ENCODE measurements at regions not wholly inside any gene's neighbourhood (a gene's known extent, or its start where the extent isn't known, plus 50 kb on each side); places are given as distances from the start of the nearest gene placed in this dataset.

DNA sequence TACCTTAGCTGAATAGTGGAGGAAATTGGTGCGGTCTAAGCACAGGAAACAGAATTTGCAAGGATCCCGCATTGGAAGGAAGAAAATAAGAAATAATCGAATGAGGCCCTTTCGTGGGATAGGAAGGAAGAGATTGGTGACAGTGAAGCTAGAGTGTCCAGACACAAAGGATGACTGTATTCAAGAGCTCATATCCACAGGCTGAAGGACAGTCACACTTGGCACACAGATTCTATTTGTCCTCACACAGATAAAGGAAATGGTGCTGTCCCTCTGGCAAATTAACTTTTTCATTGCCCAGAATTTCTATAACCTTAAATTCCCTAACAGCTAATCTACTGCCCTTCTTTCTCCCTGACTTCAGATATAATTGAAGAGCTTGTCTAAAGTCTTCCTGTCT, 2188.9 kb upstream of the TENM3 start:
- no peak overlapping the region for H3K4me3 ChIP-seq (ENCODE audit: low read depth, low read length)
- DNase-seq (ENCODE audit: low read depth): no peak

DNA sequence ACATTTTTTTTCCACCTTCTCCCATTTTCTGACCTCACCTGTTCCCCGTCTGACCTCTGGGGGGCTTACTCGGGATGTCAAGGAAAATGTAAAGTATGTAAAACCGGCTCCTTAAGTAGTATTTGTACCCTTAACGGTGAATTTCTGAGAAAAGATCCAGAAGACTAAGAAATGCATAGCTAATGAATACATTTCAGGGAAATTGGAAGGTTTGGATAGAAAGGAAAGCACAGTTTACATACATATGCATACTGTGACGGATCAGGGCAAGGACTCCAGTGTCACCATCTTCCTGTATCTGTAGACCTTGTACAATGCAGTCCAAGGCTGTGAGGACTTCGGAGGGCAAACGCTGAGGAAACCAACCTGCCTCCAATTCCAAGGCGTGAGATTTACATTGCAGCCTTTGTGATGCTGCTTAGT, 2185.9 kb upstream of the TENM3 start:
- DNase-seq (ENCODE audit: low read depth): no peak
- no peak overlapping the region for H3K4me3 ChIP-seq (ENCODE audit: low read depth, low read length)

DNA sequence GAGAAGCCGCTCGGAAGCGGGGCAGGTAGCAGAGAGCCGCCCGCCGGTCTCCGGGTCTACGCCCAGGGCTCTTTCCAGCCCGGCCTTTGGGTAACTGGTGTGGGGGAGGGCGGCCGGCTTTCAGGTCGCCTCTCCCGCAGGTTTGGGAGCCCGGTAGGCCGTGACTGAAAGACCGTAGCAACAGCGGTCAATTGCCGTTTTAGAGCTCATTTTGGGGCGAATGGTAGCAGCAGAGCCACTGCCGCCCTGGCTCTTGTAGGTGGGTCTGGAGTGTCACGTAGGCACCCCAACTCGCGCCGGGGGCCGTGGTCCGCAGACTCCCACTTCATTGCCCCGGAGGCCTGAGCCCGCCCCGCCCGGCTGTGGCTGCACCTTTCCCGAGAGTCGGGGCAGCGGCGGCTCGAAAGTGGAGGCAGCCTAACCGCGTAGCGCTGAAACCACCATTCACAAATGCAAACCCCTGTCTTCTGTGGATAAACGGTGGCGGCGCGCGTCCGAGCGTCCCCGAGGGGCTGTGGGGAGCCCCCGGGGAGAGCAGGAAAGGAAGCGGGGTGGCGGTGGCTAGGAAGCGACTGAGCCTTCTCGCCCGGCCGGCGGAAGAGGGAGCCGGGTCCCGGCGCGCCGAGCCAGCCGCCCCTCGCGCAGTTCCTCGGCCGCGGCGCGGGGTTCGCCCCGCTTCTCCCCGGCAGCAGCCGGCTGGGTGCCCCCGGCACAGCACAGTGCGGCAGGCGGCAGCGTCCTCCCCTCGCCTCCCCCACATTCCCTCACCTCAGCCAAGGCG, 2185.1 kb upstream of the TENM3 start:
- H3K4me3 ChIP-seq (ENCODE audit: low read depth, low read length): peak overlapping the region; percentile 56

GRCh38 chr4:180058691-180059215, 2184.4 kb upstream of the TENM3 start:
- DNase-seq (ENCODE audit: low read depth): no peak
- peak overlapping the region; percentile 56 for H3K4me3 ChIP-seq (ENCODE audit: low read depth, low read length)

More for the DNA sequence above, 2185.1 kb upstream of the TENM3 start:
- no peak for DNase-seq (ENCODE audit: low read depth)

GRCh38 chr4:180059216-180059881, 2183.9 kb upstream of the TENM3 start:
- no peak for DNase-seq (ENCODE audit: low read depth)

DNA sequence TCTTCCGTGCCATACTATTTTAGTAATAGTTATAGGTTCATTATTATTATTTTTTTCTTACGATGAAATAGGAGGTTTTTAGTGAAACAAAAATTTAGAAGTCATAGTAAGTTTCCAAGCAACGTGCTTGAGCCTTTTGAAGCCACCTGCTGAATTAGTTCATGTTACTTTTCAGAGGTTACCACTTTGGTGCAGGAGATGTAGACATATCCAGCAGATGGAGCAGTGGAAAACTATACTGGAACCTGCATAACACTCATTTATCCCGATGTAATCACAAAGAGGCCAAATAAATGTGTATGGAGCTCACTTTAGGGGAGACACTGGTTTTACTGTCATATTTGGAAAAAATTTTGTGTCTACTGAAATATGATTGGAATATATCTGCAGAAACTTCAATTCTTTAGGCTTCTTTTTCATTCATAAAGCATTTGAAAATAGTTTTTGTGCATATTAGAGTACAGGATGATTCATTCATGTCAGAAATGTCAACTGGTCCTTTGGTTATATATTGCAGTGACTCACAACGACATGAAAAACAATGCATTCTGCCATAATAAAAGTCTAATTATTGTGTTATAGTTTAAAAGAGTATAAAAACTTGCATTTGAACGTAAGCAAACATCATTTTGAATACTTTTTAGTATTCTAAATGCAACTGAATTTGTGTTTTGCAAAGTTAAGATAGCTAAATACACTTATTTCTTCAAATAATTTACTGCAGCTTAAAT, 2182.9 kb upstream of the TENM3 start:
- no peak overlapping the region for H3K4me3 ChIP-seq (ENCODE audit: low read depth, low read length)
- no peak for DNase-seq (ENCODE audit: low read depth)

More at GRCh38 chr4:180059216-180059881, 2183.9 kb upstream of the TENM3 start:
- peak overlapping the region; percentile 56 for H3K4me3 ChIP-seq (ENCODE audit: low read depth, low read length)

DNA sequence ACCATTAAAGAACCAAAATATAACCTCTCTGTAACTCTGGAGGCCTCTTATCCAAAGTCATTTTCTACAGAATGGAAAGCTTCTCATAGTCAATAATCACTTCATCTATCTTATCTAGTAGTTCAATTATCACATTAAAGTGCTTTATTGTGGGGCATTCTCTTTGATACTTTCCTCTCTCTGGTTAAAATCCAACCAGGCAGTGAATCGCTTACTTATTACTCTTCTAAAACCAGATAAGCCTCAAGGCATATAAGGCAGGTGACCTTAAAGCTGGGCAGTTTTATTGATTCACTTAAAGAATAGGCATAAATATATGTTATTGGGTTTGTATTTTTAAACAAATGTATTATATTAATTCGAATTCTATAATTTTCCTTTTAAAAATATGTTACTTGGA, 2162.1 kb upstream of the TENM3 start:
- H3K4me3 ChIP-seq (ENCODE audit: low read depth, low read length): no peak overlapping the region
- no peak for DNase-seq (ENCODE audit: low read depth)

- no peak overlapping the region for H3K4me3 ChIP-seq (ENCODE audit: low read depth, low read length)
Measured at GRCh38 chr4:180084561-180084960, 2158.6 kb upstream of the TENM3 start.

GRCh38 chr4:180086480-180087190, 2156.6 kb upstream of the TENM3 start:
- no peak for DNase-seq (ENCODE audit: low read depth)
- H3K4me3 ChIP-seq (ENCODE audit: low read depth, low read length): no peak overlapping the region

More at GRCh38 chr4:180084561-180084960, 2158.6 kb upstream of the TENM3 start:
- no peak for DNase-seq (ENCODE audit: low read depth)

- DNase-seq (ENCODE audit: low read depth): no peak
- H3K4me3 ChIP-seq (ENCODE audit: low read depth, low read length): no peak overlapping the region
Measured at GRCh38 chr4:180098586-180098985, 2144.6 kb upstream of the TENM3 start.

- no peak for DNase-seq (ENCODE audit: low read depth)
- no peak overlapping the region for H3K4me3 ChIP-seq (ENCODE audit: low read depth, low read length)
Measured at GRCh38 chr4:180099957-180100356, 2143.2 kb upstream of the TENM3 start.

GRCh38 chr4:180100433-180101344, 2142.5 kb upstream of the TENM3 start:
- no peak overlapping the region for H3K4me3 ChIP-seq (ENCODE audit: low read depth, low read length)
- no peak for DNase-seq (ENCODE audit: low read depth)

GRCh38 chr4:180101348-180102083, 2141.7 kb upstream of the TENM3 start:
- DNase-seq (ENCODE audit: low read depth): no peak
- H3K4me3 ChIP-seq (ENCODE audit: low read depth, low read length): no peak overlapping the region

GRCh38 chr4:180103794-180104193, 2139.4 kb upstream of the TENM3 start:
- no peak for DNase-seq (ENCODE audit: low read depth)
- H3K4me3 ChIP-seq (ENCODE audit: low read depth, low read length): no peak overlapping the region

GRCh38 chr4:180105362-180105761, 2137.8 kb upstream of the TENM3 start:
- DNase-seq (ENCODE audit: low read depth): no peak
- no peak overlapping the region for H3K4me3 ChIP-seq (ENCODE audit: low read depth, low read length)

GRCh38 chr4:180106122-180106521, 2137.1 kb upstream of the TENM3 start:
- DNase-seq (ENCODE audit: low read depth): no peak
- no peak overlapping the region for H3K4me3 ChIP-seq (ENCODE audit: low read depth, low read length)

GRCh38 chr4:180106997-180107396, 2136.2 kb upstream of the TENM3 start:
- H3K4me3 ChIP-seq (ENCODE audit: low read depth, low read length): no peak overlapping the region
- no peak for DNase-seq (ENCODE audit: low read depth)

DNA sequence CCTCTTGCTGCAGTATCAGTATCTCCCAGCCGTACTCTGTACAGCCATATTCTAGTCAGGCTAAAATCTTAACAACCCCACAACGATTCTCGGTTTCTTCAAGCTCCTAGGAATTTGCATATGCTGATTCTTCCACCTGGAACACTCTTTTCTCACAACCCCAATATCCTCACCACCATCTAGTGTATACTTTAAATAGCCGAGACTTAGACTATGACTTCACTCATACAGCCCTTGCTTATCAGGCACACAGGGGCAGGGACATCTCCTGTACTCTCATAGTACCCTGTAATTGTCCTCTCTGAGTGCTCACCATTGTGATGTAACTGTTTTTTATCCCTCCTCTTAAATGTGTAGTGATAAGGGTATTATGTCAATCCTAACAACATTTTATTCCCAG, 2126.4 kb upstream of the TENM3 start:
- no peak for DNase-seq (ENCODE audit: low read depth)
- H3K4me3 ChIP-seq (ENCODE audit: low read depth, low read length): no peak overlapping the region

Measured in skeletal muscle cell (primary cell).